Muscle of leg (tissue), 3 donors: ENCODE measurements at regions not wholly inside any gene's neighbourhood (a gene's known extent, or its start where the extent isn't known, plus 50 kb on each side); places are given as distances from the start of the nearest gene placed in this dataset.
"Not testable (repeated sequence)": the region's sequence is repeated elsewhere in the genome, so short reads cannot be mapped to it uniquely, and the experiment has no call there.

Experiments used
- DNase-seq: peaks from one replicate; pipeline ENCODE4 v3.0.0; 2013
- H3K27ac ChIP-seq: one replicate; pipeline ENCODE4 v1.5.1; 2013; ENCODE audit warnings: mild to moderate bottlenecking, low read length, control low read depth
- H3K27me3 ChIP-seq: one replicate; pipeline ENCODE4 v1.6.1; 2013; ENCODE audit warnings: low read length; ENCODE audit not compliant: control insufficient read depth, insufficient read depth
- H3K36me3 ChIP-seq: one replicate; pipeline ENCODE4 v1.6.1; 2013; ENCODE audit warnings: low read length; ENCODE audit not compliant: control insufficient read depth, insufficient read depth
- H3K4me1 ChIP-seq: one replicate; pipeline ENCODE4 v1.6.1; 2013; ENCODE audit warnings: low read length; ENCODE audit not compliant: control insufficient read depth, insufficient read depth
- H3K4me3 ChIP-seq: one replicate; pipeline ENCODE4 v1.5.1; 2013; ENCODE audit warnings: low read length, control low read depth
- H3K9me3 ChIP-seq: replicated peaks from 2 replicates; pipeline ENCODE4 v1.6.1; 2013; ENCODE audit warnings: low read depth, low read length; ENCODE audit not compliant: control insufficient read depth
- WGBS: methylation state at CpG from one replicate; pipeline ENCODE4 v1.1.5; 2013; ENCODE audit warnings: missing lambda C conversion rate; ENCODE audit not compliant: insufficient coverage; 5-methylcytosine and 5-hydroxymethylcytosine counted together

- not testable (repeated sequence) for DNase-seq, H3K27me3 ChIP-seq, H3K36me3 ChIP-seq, H3K4me1 ChIP-seq, H3K4me3 ChIP-seq, H3K9me3 ChIP-seq, H3K27ac ChIP-seq
- 82% methylated on average over 9 of the region's 11 CpGs for WGBS
These were observed 1671.4 kb downstream of the SPATA31A7 start for GRCh38 chr9:62860939-62861860.

- not testable (repeated sequence) for H3K27ac ChIP-seq, H3K4me3 ChIP-seq, H3K4me1 ChIP-seq, H3K9me3 ChIP-seq, H3K36me3 ChIP-seq, H3K27me3 ChIP-seq, DNase-seq
- no CpG with 5 or more reads among the region's 2 CpGs for WGBS
These were observed 1672.3 kb downstream of the SPATA31A7 start for GRCh38 chr9:62862180-62862579.

- H3K36me3 ChIP-seq, H3K4me1 ChIP-seq, H3K4me3 ChIP-seq, H3K9me3 ChIP-seq, H3K27ac ChIP-seq, H3K27me3 ChIP-seq: not testable (repeated sequence)
- peak; percentile 62 for DNase-seq
- 30% methylated on average over 2 of the region's 4 CpGs for WGBS
These were observed 1673.5 kb downstream of the SPATA31A7 start for GRCh38 chr9:62863319-62863718.

GRCh38 chr9:62863867-62864266, 1674.0 kb downstream of the SPATA31A7 start:
- not testable (repeated sequence) for H3K4me1 ChIP-seq, H3K4me3 ChIP-seq, H3K27ac ChIP-seq, H3K27me3 ChIP-seq, H3K9me3 ChIP-seq, DNase-seq, H3K36me3 ChIP-seq
- WGBS: 66% methylated on average over 6 of the region's 8 CpGs

- H3K4me3 ChIP-seq, H3K4me1 ChIP-seq, H3K9me3 ChIP-seq, H3K27ac ChIP-seq, H3K27me3 ChIP-seq, H3K36me3 ChIP-seq: not testable (repeated sequence)
- 0% methylated on average over 11 of the region's 28 CpGs for WGBS
- DNase-seq: peak; percentile 67
These were observed 1674.9 kb downstream of the SPATA31A7 start for GRCh38 chr9:62864481-62865469.

- H3K36me3 ChIP-seq, H3K4me3 ChIP-seq, DNase-seq, H3K9me3 ChIP-seq, H3K4me1 ChIP-seq, H3K27ac ChIP-seq, H3K27me3 ChIP-seq: not testable (repeated sequence)
- WGBS: no CpG with 5 or more reads among the region's 4 CpGs
These were observed 1679.2 kb downstream of the SPATA31A7 start for GRCh38 chr9:62869061-62869460.

- WGBS: no CpG with 5 or more reads among the region's 1 CpG
- DNase-seq: peak; percentile 22
- not testable (repeated sequence) for H3K4me3 ChIP-seq, H3K27ac ChIP-seq, H3K9me3 ChIP-seq, H3K36me3 ChIP-seq, H3K27me3 ChIP-seq, H3K4me1 ChIP-seq
These were observed 1681.9 kb downstream of the SPATA31A7 start for GRCh38 chr9:62871765-62872164.

- H3K27ac ChIP-seq, H3K4me1 ChIP-seq, H3K36me3 ChIP-seq, DNase-seq, H3K27me3 ChIP-seq, H3K9me3 ChIP-seq, H3K4me3 ChIP-seq: not testable (repeated sequence)
- WGBS: no CpG with 5 or more reads among the region's 10 CpGs
These were observed 1684.4 kb downstream of the SPATA31A7 start for GRCh38 chr9:62874213-62874612.

GRCh38 chr9:62874745-62875599, 1685.1 kb downstream of the SPATA31A7 start:
- not testable (repeated sequence) for H3K4me1 ChIP-seq, H3K4me3 ChIP-seq, H3K36me3 ChIP-seq, DNase-seq, H3K27ac ChIP-seq, H3K27me3 ChIP-seq, H3K9me3 ChIP-seq
- 20% methylated on average over 1 of the region's 4 CpGs for WGBS
